ENCODE measurements at regions not wholly inside any gene's neighbourhood (a gene's known extent, or its start where the extent isn't known, plus 50 kb on each side); places are given as distances from the start of the nearest gene placed in this dataset.

GRCh38 chr5:61731946-61732314 lies 399.9 kb downstream of the ZSWIM6 start:
- 58% methylated on average over 5 of the region's 5 CpGs for WGBS

DNA sequence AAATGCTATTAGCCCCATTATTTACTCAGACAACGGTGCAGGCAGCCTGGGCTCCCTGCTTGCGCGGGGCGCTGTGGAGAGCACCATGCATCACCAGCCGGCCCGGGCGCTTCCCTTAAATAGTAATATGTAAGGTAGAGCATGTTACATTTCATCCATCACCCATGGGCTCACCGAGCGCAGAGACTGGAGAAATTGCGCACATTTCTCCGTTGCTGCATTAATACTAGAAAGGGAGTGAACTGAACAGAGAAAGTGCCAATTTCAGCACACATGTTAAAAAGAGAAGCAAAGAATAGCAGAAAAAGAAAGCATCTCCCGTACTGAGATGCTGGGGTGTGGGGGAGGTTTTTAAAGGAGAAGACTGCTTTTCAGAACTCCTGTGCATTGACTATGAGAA lies 400.3 kb downstream of the ZSWIM6 start:
- H3K27me3 ChIP-seq (ENCODE audit: insufficient read depth, low read length), result no peaks in the 10 kb centered on the region; the same call in 1 of the 2 replicates
- no peaks in the 10 kb centered on the region for H3K9me3 ChIP-seq (ENCODE audit: insufficient read depth, low read depth, low read length)
- no peaks in the 10 kb centered on the region for H3K36me3 ChIP-seq (ENCODE audit: insufficient read depth, low read length)
- peak overlapping the region; percentile 20; the same call in 1 of the 2 replicates for H3K4me3 ChIP-seq (ENCODE audit: low read length)
- WGBS, result 39% methylated on average over 9 of the region's 12 CpGs
- no peak overlapping the region for H3K9ac ChIP-seq (ENCODE audit: low read depth, low read length)
- no peak overlapping the region for H3K27ac ChIP-seq (ENCODE audit: low read depth, low read length)
- H3K4me1 ChIP-seq (ENCODE audit: insufficient read depth, low read length), result peaks cover 26% of the 10 kb centered on the region

More at GRCh38 chr5:61731946-61732314, 399.9 kb downstream of the ZSWIM6 start:
- Histone ChIP-seq H3K4me3 (ENCODE audit: low read length) (peak overlapping the region; percentile 20; the same call in 1 of the 2 replicates), H3K9me3 (ENCODE audit: insufficient read depth, low read depth, low read length) (no peaks in the 10 kb centered on the region), H3K27me3 (ENCODE audit: insufficient read depth, low read length) (no peaks in the 10 kb centered on the region; the same call in 1 of the 2 replicates), H3K36me3 (ENCODE audit: insufficient read depth, low read length) (no peaks in the 10 kb centered on the region), H3K27ac (ENCODE audit: low read depth, low read length) (no peak overlapping the region), H3K4me1 (ENCODE audit: insufficient read depth, low read length) (peaks cover 26% of the 10 kb centered on the region), H3K9ac (ENCODE audit: low read depth, low read length) (no peak overlapping the region)

DNA sequence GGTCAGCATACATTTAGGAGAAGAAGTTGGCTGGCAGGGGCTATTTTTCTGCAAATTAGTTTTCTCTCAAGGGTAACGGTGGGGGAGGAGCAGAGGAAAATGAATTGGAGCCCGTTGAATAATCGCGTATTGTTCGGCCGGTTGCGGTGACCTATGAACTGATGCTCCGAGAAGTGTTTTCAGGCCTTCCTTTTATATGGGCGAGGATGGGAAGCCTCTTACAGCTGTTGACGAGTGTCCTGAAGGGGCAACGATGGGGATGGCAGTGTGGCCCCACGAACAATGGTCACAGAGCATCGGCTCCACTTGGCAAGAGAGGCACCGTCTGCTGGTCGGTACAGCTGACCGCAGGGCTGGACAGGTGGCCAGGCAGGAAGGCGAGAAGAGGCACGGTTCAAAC lies 400.7 kb downstream of the ZSWIM6 start:
- WGBS, result 69% methylated on average over 18 of the region's 18 CpGs
- H3K9me3 ChIP-seq (ENCODE audit: insufficient read depth, low read depth, low read length), result no peaks in the 10 kb centered on the region
- H3K4me1 ChIP-seq (ENCODE audit: insufficient read depth, low read length), result peaks cover 26% of the 10 kb centered on the region
- no peaks in the 10 kb centered on the region for H3K36me3 ChIP-seq (ENCODE audit: insufficient read depth, low read length)
- H3K27me3 ChIP-seq (ENCODE audit: insufficient read depth, low read length), result no peaks in the 10 kb centered on the region; the same call in 1 of the 2 replicates
- peak overlapping the region; percentile 20; the same call in 1 of the 2 replicates for H3K4me3 ChIP-seq (ENCODE audit: low read length)
- no peak overlapping the region for H3K27ac ChIP-seq (ENCODE audit: low read depth, low read length)
- H3K9ac ChIP-seq (ENCODE audit: low read depth, low read length), result no peak overlapping the region

DNA sequence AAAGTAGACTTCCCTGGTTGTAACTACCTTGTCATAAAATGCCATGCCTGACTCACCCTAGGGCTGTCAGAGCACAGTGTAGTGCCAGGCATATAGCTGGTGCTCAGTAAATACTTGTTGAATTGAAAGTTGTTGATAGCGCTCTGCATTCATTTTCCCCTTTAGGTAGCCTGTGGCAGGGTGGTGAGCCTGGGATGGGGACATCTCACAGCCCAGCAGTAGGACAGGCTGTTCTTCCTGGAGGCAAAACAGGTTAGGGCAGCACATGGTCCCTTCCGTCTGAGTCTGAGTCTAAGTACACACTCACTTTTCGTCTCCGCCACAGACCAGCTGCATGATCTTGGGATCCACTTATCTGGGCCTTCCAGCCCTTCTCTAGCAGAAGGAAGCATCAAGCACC lies 401.9 kb downstream of the ZSWIM6 start:
- Histone ChIP-seq H3K9ac (ENCODE audit: low read depth, low read length) (no peak overlapping the region), H3K4me3 (ENCODE audit: low read length) (no peak overlapping the region), H3K27me3 (ENCODE audit: insufficient read depth, low read length) (no peaks in the 10 kb centered on the region; the same call in 1 of the 2 replicates), H3K36me3 (ENCODE audit: insufficient read depth, low read length) (no peaks in the 10 kb centered on the region), H3K9me3 (ENCODE audit: insufficient read depth, low read depth, low read length) (no peaks in the 10 kb centered on the region), H3K27ac (ENCODE audit: low read depth, low read length) (no peak overlapping the region), H3K4me1 (ENCODE audit: insufficient read depth, low read length) (peaks cover 26% of the 10 kb centered on the region)
- WGBS, result 96% methylated on average over 4 of the region's 4 CpGs

DNA sequence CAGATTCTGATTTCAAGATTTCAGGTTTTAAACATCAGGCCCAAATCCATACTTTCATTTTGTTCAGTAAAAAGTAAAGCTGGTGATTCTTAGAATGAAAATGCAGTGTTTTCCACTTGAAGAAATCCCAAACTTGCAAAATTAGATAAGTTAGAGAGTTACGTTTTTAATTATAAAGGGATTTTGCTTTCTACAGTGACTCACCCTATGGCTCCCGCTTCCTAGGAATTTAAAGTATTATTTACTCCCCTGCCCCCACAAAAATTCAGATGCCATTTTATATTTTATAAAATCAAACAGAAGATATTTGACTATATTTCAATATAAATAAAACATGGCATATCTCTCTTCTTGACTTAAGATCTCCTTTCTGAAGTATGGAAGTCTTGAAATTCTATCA lies 402.9 kb downstream of the ZSWIM6 start:
- peaks cover 26% of the 10 kb centered on the region for H3K4me1 ChIP-seq (ENCODE audit: insufficient read depth, low read length)
- H3K27me3 ChIP-seq (ENCODE audit: insufficient read depth, low read length), result no peaks in the 10 kb centered on the region; the same call in 1 of the 2 replicates
- H3K27ac ChIP-seq (ENCODE audit: low read depth, low read length), result no peak overlapping the region
- no peaks in the 10 kb centered on the region for H3K36me3 ChIP-seq (ENCODE audit: insufficient read depth, low read length)
- no peak overlapping the region for H3K9ac ChIP-seq (ENCODE audit: low read depth, low read length)
- no peaks in the 10 kb centered on the region for H3K9me3 ChIP-seq (ENCODE audit: insufficient read depth, low read depth, low read length)
- WGBS, result no CpG with 5 or more reads among the region's 2 CpGs
- no peak overlapping the region for H3K4me3 ChIP-seq (ENCODE audit: low read length)

GRCh38 chr5:61735531-61735930 lies 403.5 kb downstream of the ZSWIM6 start:
- Histone ChIP-seq H3K4me1 (ENCODE audit: insufficient read depth, low read length) (peaks cover 26% of the 10 kb centered on the region), H3K27me3 (ENCODE audit: insufficient read depth, low read length) (no peaks in the 10 kb centered on the region; the same call in 1 of the 2 replicates), H3K36me3 (ENCODE audit: insufficient read depth, low read length) (no peaks in the 10 kb centered on the region), H3K9me3 (ENCODE audit: insufficient read depth, low read depth, low read length) (no peaks in the 10 kb centered on the region), H3K9ac (ENCODE audit: low read depth, low read length) (no peak overlapping the region), H3K27ac (ENCODE audit: low read depth, low read length) (no peak overlapping the region), H3K4me3 (ENCODE audit: low read length) (no peak overlapping the region)
- WGBS, result 92% methylated on average over 2 of the region's 2 CpGs

- WGBS, result 86% methylated on average over 2 of the region's 2 CpGs
- no peaks in the 10 kb centered on the region; the same call in 1 of the 2 replicates for H3K27me3 ChIP-seq (ENCODE audit: insufficient read depth, low read length)
- no peak overlapping the region for H3K27ac ChIP-seq (ENCODE audit: low read depth, low read length)
- no peak overlapping the region for H3K9ac ChIP-seq (ENCODE audit: low read depth, low read length)
- no peaks in the 10 kb centered on the region for H3K9me3 ChIP-seq (ENCODE audit: insufficient read depth, low read depth, low read length)
- no peaks in the 10 kb centered on the region for H3K36me3 ChIP-seq (ENCODE audit: insufficient read depth, low read length)
- H3K4me3 ChIP-seq (ENCODE audit: low read length), result no peak overlapping the region
- peaks cover 24% of the 10 kb centered on the region for H3K4me1 ChIP-seq (ENCODE audit: insufficient read depth, low read length)
Measured at GRCh38 chr5:61735995-61736394, 403.9 kb downstream of the ZSWIM6 start.

DNA sequence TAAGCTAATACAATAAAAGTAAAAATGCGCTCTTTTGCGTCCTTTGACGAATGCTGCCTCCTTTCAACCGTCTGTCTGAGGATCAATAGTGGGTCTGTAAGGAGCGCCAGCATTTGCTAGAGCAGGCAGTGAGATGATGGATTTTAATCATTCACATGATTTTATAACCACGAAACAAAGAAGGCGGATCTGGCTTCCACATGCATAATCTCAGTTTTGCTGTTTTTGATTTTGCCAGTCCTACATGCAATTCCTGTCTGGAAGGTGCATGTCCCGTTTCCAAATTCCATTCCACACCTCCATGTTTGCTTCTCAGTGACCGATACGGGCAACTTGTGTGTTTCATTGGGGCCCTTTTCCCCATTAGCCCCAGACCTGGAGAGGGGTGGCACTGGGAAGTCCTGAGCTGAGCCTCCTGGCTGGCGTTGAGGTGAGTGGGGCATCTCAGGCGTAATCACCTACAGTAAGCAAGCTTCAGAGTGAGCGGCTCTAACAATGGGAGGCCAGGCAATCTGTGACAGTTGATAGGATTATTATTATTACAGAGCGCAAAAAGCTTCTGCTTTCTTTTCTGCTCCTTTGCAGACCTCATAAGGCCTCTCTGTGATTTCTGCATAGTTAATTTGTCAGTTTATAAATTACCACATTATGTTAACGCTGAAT lies 405.4 kb downstream of the ZSWIM6 start:
- Histone ChIP-seq H3K36me3 (ENCODE audit: insufficient read depth, low read length) (no peaks in the 10 kb centered on the region), H3K4me1 (ENCODE audit: insufficient read depth, low read length) (peaks cover 11% of the 10 kb centered on the region), H3K4me3 (ENCODE audit: low read length) (no peak overlapping the region), H3K9me3 (ENCODE audit: insufficient read depth, low read depth, low read length) (no peaks in the 10 kb centered on the region), H3K9ac (ENCODE audit: low read depth, low read length) (no peak overlapping the region), H3K27ac (ENCODE audit: low read depth, low read length) (no peak overlapping the region), H3K27me3 (ENCODE audit: insufficient read depth, low read length) (no peaks in the 10 kb centered on the region)
- 94% methylated on average over 14 of the region's 15 CpGs for WGBS

DNA sequence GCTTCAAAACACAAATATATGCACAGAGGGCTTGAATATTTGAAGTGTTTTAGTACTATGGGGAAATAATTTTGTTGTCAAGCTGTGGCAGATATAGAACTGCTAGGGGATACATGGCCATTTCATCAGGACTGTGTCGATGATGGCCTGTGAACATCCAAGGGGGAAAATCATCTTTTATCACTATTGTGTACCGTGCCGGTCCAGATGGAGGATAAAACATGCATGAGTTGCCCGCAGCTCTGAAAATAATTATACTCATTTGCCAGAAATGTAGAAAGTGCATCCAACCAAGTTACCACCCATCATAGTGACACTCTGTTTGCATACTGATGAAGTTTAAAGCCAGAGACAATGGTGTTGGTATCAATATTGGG lies 405.9 kb downstream of the ZSWIM6 start:
- 98% methylated on average over 3 of the region's 4 CpGs for WGBS
- peaks cover 6% of the 10 kb centered on the region; the same call in 1 of the 2 replicates for H3K4me1 ChIP-seq (ENCODE audit: insufficient read depth, low read length)
- H3K36me3 ChIP-seq (ENCODE audit: insufficient read depth, low read length), result no peaks in the 10 kb centered on the region
- H3K27ac ChIP-seq (ENCODE audit: low read depth, low read length), result no peak overlapping the region
- no peaks in the 10 kb centered on the region for H3K27me3 ChIP-seq (ENCODE audit: insufficient read depth, low read length)
- no peaks in the 10 kb centered on the region for H3K9me3 ChIP-seq (ENCODE audit: insufficient read depth, low read depth, low read length)
- no peak overlapping the region for H3K4me3 ChIP-seq (ENCODE audit: low read length)
- no peak overlapping the region for H3K9ac ChIP-seq (ENCODE audit: low read depth, low read length)

GRCh38 chr5:61738446-61738845 lies 406.4 kb downstream of the ZSWIM6 start:
- WGBS, result 90% methylated on average over 3 of the region's 3 CpGs
- Histone ChIP-seq H3K36me3 (ENCODE audit: insufficient read depth, low read length) (no peaks in the 10 kb centered on the region), H3K4me1 (ENCODE audit: insufficient read depth, low read length) (peaks cover 5% of the 10 kb centered on the region; the same call in 1 of the 2 replicates), H3K27ac (ENCODE audit: low read depth, low read length) (no peak overlapping the region), H3K9ac (ENCODE audit: low read depth, low read length) (no peak overlapping the region), H3K4me3 (ENCODE audit: low read length) (no peak overlapping the region), H3K27me3 (ENCODE audit: insufficient read depth, low read length) (no peaks in the 10 kb centered on the region), H3K9me3 (ENCODE audit: insufficient read depth, low read depth, low read length) (no peaks in the 10 kb centered on the region)

GRCh38 chr5:61744690-61745619 lies 412.9 kb downstream of the ZSWIM6 start:
- no peak overlapping the region for H3K27ac ChIP-seq (ENCODE audit: low read depth, low read length)
- H3K9me3 ChIP-seq (ENCODE audit: insufficient read depth, low read depth, low read length), result no peaks in the 10 kb centered on the region
- H3K27me3 ChIP-seq (ENCODE audit: insufficient read depth, low read length), result no peaks in the 10 kb centered on the region
- no peak overlapping the region for H3K4me3 ChIP-seq (ENCODE audit: low read length)
- H3K36me3 ChIP-seq (ENCODE audit: insufficient read depth, low read length), result no peaks in the 10 kb centered on the region
- H3K9ac ChIP-seq (ENCODE audit: low read depth, low read length), result no peak overlapping the region
- WGBS, result 93% methylated on average over 21 of the region's 21 CpGs
- H3K4me1 ChIP-seq (ENCODE audit: insufficient read depth, low read length), result no peaks in the 10 kb centered on the region
